B cell (primary cell): ENCODE measurements at regions not wholly inside any gene's neighbourhood (a gene's known extent, or its start where the extent isn't known, plus 50 kb on each side); places are given as distances from the start of the nearest gene placed in this dataset.

Experiments used
- ATAC-seq: fragments of 200-7000 bp; cut with Tn5 transposase; one replicate; pipeline ENCODE4 v1.10.0; 2021; ENCODE audit warnings: low read depth, mild to moderate bottlenecking, moderate number of reproducible peaks, moderate library complexity
- CTCF ChIA-PET: fragments of 350-600 bp; sonication (Branson Sonifier 250); formaldehyde crosslinking; loops from one replicate; lab custom pipeline; 2021; ENCODE audit warnings: antibody characterized with exemption, inconsistent platforms; lab: Charles Lee
- POLR2A ChIA-PET: fragments of 350-600 bp; sonication (Branson Sonifier 250); formaldehyde crosslinking; loops from one replicate; lab custom pipeline; 2021; ENCODE audit warnings: antibody characterized with exemption; lab: Charles Lee
- DNase-seq: peaks from one replicate; pipeline ENCODE4 v3.0.0; 2013
- H2AFZ ChIP-seq: 2 replicates; pipeline ENCODE4 v1.6.1; 2012; ENCODE audit warnings: mild to moderate bottlenecking, low read depth, low read length; ENCODE audit not compliant: insufficient read depth, poor library complexity, severe bottlenecking
- H3K27ac ChIP-seq, 2 donors: 1 replicate in 1 of 2; 2 replicates in 1 of 2; pipeline ENCODE4 v1.5.1; 2012 to 2013; ENCODE audit warnings: low read length in 2 of 2, mild to moderate bottlenecking in 2 of 2, moderate library complexity in 1 of 2
- H3K27me3 ChIP-seq, 4 experiments: fragments of 200-600 bp in 1 of 4; sonication (generic) in 1 of 4; replicated peaks in 1 of 4; 1 replicate in 2 of 4; 2 replicates in 2 of 4; pipeline versions ENCODE4 v1.6.1 to v1.7.0; 2013 to 2016; ENCODE audit warnings: low read length in 3 of 4, mild to moderate bottlenecking in 2 of 4, mixed read lengths in 1 of 4, moderate library complexity in 1 of 4; ENCODE audit not compliant: insufficient read depth in 4 of 4, control insufficient read depth in 3 of 4; ENCODE audit errors: control extremely low read depth in 1 of 4
- H3K36me3 ChIP-seq, 2 experiments: replicated peaks in 1 of 2; 1 replicate in 1 of 2; 2 replicates in 1 of 2; pipeline versions ENCODE4 v1.6.1 to v1.7.1; 2013; ENCODE audit warnings: low read length in 1 of 2; ENCODE audit not compliant: insufficient read depth in 2 of 2, control insufficient read depth in 1 of 2; ENCODE audit errors: control extremely low read depth in 1 of 2, extremely low read depth in 1 of 2
- H3K4me1 ChIP-seq, 2 donors: fragments of 200-600 bp in 1 of 2; sonication (generic) in 1 of 2; 1 replicate in 1 of 2; 2 replicates in 1 of 2; pipeline versions ENCODE4 v1.5.1 to v1.6.1; 2013 to 2017; ENCODE audit warnings: low read length in 2 of 2; ENCODE audit not compliant: control insufficient read depth in 2 of 2, insufficient read depth in 2 of 2
- H3K4me2 ChIP-seq: replicated peaks from 2 replicates; pipeline ENCODE3; 2012; ENCODE audit warnings: mild to moderate bottlenecking, low read depth, low read length; ENCODE audit not compliant: poor library complexity, severe bottlenecking
- H3K4me3 ChIP-seq, 5 experiments: fragments of 200-600 bp in 1 of 5; sonication (generic) in 1 of 5; 1 replicate in 3 of 5; 2 replicates in 2 of 5; pipeline versions ENCODE4 v1.5.1 to v1.7.0; 2011 to 2016; ENCODE audit warnings: low read length in 4 of 5, mild to moderate bottlenecking in 4 of 5, low read depth in 2 of 5, control low read depth in 1 of 5, moderate library complexity in 1 of 5; ENCODE audit not compliant: insufficient read depth in 1 of 5; ENCODE audit errors: control extremely low read depth in 1 of 5, extremely low read depth in 1 of 5
- H3K79me2 ChIP-seq: fragments of 200-600 bp; sonication (generic); one replicate; pipeline ENCODE4 v1.6.0; 2016; ENCODE audit warnings: low read length; ENCODE audit not compliant: control insufficient read depth, insufficient read depth
- H3K9ac ChIP-seq: fragments of 200-600 bp; sonication (generic); 2 replicates; pipeline ENCODE4 v1.6.1; 2017; ENCODE audit warnings: mild to moderate bottlenecking, low read length, moderate library complexity
- H3K9me3 ChIP-seq, 3 donors: one replicate each; pipeline versions ENCODE4 v1.6.1 to v1.7.1; 2013; ENCODE audit warnings: low read length in 2 of 3; ENCODE audit not compliant: control insufficient read depth in 2 of 3, insufficient read depth in 1 of 3; ENCODE audit errors: control extremely low read depth in 1 of 3
- H4K20me1 ChIP-seq: 2 replicates; pipeline ENCODE4 v1.6.0; 2012; ENCODE audit warnings: mild to moderate bottlenecking, low read length; ENCODE audit not compliant: insufficient read depth, control insufficient read depth, poor library complexity, severe bottlenecking
- H3K27ac Mint-ChIP-seq: one replicate; pipeline ENCODE4 v1.8.0; 2021; ENCODE audit warnings: mixed read lengths
- H3K27me3 Mint-ChIP-seq: one replicate; pipeline ENCODE4 v1.8.0; 2021; ENCODE audit warnings: mixed read lengths
- H3K4me1 Mint-ChIP-seq: one replicate; pipeline ENCODE4 v1.8.0; 2021; ENCODE audit warnings: mixed read lengths
- H3K4me3 Mint-ChIP-seq: one replicate; pipeline ENCODE4 v1.8.0; 2021; ENCODE audit warnings: mixed read lengths
- H3K9me3 Mint-ChIP-seq: one replicate; pipeline ENCODE4 v1.8.0; 2022; ENCODE audit warnings: mixed read lengths; ENCODE audit not compliant: insufficient read depth
- CTCF ChIP-seq: fragments of 200-600 bp; IDR thresholded peaks from one replicate; pipeline ENCODE4 v1.8.0; 2022; ENCODE audit warnings: antibody characterized with exemption, mild to moderate bottlenecking
- EZH2 ChIP-seq: IDR thresholded peaks from 2 replicates; pipeline ENCODE4 v1.6.1; 2012; ENCODE audit warnings: borderline replicate concordance, low read depth, mild to moderate bottlenecking, moderate library complexity, low read length; ENCODE audit not compliant: insufficient read depth, poor library complexity, severe bottlenecking
- WGBS: methylation state at CpG from one replicate; pipeline ENCODE4 v1.1.5; 2013; ENCODE audit warnings: missing lambda C conversion rate; ENCODE audit not compliant: insufficient coverage; 5-methylcytosine and 5-hydroxymethylcytosine counted together
- intact Hi-C: fragments of 100-400 bp; cut with micrococcal nuclease; formaldehyde crosslinking; loops from one replicate; pipeline ENCODE4 v1.10.0; 2022

- H3K27ac Mint-ChIP-seq: no peak overlapping the region
- Histone ChIP-seq H3K4me1 (no peaks in the 10 kb centered on the region), H3K4me3 (no peak overlapping the region), H3K9me3 (no peaks in the 10 kb centered on the region), H3K9ac (no peak overlapping the region), H3K79me2 (no peaks in the 10 kb centered on the region), H3K27ac (no peak overlapping the region), H2AFZ (no peak overlapping the region), H3K27me3 (no peaks in the 10 kb centered on the region), H3K36me3 (no peaks in the 10 kb centered on the region), H4K20me1 (no peaks in the 10 kb centered on the region), H3K4me2 (no peak overlapping the region)
- intact Hi-C loops: no loop called here
- ATAC-seq (no peak), DNase-seq (no peak)
- H3K4me3 Mint-ChIP-seq: no peak overlapping the region
- no peak for TF ChIP-seq CTCF
- TF ChIP-seq EZH2: no peak
- CTCF ChIA-PET: no interaction called here
- POLR2A ChIA-PET: no interaction called here
- H3K27me3 Mint-ChIP-seq: no peaks in the 10 kb centered on the region
- WGBS: 33% methylated on average over 1 of the region's 2 CpGs
- no peaks in the 10 kb centered on the region for H3K4me1 Mint-ChIP-seq
- H3K9me3 Mint-ChIP-seq: peaks cover 4% of the 10 kb centered on the region
Observed at GRCh38 chr5:86125731-86126601, 491.8 kb upstream of the COX7C start.

- no peak overlapping the region for H3K27ac Mint-ChIP-seq
- Histone ChIP-seq H3K27me3 (no peaks in the 10 kb centered on the region), H2AFZ (no peak overlapping the region), H3K9ac (no peak overlapping the region), H3K9me3 (no peaks in the 10 kb centered on the region), H3K4me3 (no peak overlapping the region), H3K4me2 (no peak overlapping the region), H3K27ac (no peak overlapping the region), H3K79me2 (no peaks in the 10 kb centered on the region), H3K4me1 (no peaks in the 10 kb centered on the region), H3K36me3 (no peaks in the 10 kb centered on the region), H4K20me1 (no peaks in the 10 kb centered on the region)
- H3K4me1 Mint-ChIP-seq: no peaks in the 10 kb centered on the region
- no peak for ATAC-seq
- H3K4me3 Mint-ChIP-seq: no peak overlapping the region
- H3K9me3 Mint-ChIP-seq: no peaks in the 10 kb centered on the region
- POLR2A ChIA-PET: no interaction called here
- TF ChIP-seq EZH2 (no peak), CTCF (no peak)
- no CpG with 5 or more reads among the region's 1 CpG for WGBS
- CTCF ChIA-PET: no interaction called here
- intact Hi-C loops: no loop called here
- DNase-seq: no peak
- no peaks in the 10 kb centered on the region for H3K27me3 Mint-ChIP-seq
Observed at GRCh38 chr5:86127696-86128095, 490.0 kb upstream of the COX7C start.
